ENCODE measurements at regions not wholly inside any gene's neighbourhood (a gene's known extent, or its start where the extent isn't known, plus 50 kb on each side); places are given as distances from the start of the nearest gene placed in this dataset.

GRCh38 chr17:83162035-83162745 lies 82.8 kb downstream of the METRNL start:
- TF ChIP-seq CTCF (conservative IDR thresholded peaks at IDR 0.05; ENCODE audit: low read length), result no peak
- no peak for TF ChIP-seq EZH2phosphoT487 (IDR thresholded peaks at IDR 0.05; ENCODE audit: borderline replicate concordance, low read depth, low read length)

All from OCI-LY7 (cell line).